HK-2 (cell line): ENCODE measurements at regions not wholly inside any gene's neighbourhood (a gene's known extent, or its start where the extent isn't known, plus 50 kb on each side); places are given as distances from the start of the nearest gene placed in this dataset.
A peak's percentile ranks its signal among the peaks of the same experiment; 100 is the strongest.
"Not testable (repeated sequence)": the region's sequence is repeated elsewhere in the genome, so short reads cannot be mapped to it uniquely, and the experiment has no call there.

ENCODE experiments used
- DNase-seq: peaks from one replicate; pipeline ENCODE4 v3.0.0-alpha.2; 2018; ENCODE audit not compliant: unreplicated experiment

DNA sequence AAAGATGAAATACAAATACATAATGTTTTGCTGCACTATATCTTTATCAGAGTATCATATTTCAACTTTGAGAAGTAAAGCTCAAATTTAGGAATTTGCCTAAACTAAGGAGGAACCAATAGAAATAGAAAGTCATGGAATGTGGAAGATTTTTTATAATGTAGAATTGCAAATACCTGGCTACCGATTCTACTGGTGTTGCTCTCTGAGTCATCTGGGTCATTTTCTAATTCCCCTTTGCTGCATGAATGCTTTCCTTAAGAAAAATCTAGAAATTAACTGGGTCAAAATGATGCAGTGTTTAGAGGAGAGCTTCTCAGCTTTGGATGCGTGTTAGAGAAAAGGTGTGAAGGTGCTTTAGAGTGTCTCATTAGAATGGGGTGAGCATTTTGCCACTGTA is 568.9 kb upstream of the ANKRD30A start:
- no peak for DNase-seq

DNA sequence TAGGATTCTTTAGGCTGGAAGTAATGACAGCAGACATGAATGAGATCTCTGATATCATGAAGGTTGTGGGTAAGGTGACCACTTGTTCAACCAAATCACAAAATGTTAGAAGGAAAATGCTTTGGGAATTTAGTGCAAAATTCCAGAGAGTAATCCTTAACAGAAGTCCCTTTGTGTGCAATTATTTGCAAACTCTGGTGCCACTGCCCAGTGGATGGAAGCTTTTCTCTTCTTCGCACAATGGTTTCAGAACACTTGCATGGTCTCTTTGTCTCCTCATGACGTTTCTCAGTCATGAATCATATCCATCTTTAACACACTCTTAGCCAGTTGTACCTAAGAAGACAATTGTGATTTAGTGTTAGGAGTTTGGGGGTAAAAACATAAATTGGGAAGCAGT is 570.4 kb upstream of the ANKRD30A start:
- no peak for DNase-seq

GRCh38 chr10:36547965-36548364 is 577.4 kb upstream of the ANKRD30A start:
- DNase-seq, result no peak

DNA sequence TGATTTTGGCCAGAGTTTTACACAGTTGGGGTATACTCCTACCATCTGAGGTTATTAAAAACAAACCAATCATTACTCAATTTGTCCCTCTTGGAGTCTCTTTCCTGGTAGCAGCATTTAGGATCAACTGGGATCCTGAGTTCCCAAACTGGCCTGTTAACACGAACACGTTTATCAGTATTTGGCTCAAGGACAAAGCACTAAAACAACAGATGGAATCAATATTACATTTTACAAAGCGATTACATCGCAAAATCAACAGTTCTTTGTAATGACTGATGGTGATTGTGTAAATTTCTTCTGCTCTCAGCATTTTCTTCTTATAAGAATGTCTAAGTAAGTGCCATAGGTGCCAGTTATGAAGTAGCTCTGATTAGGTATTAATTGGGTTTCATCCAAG is 582.9 kb upstream of the ANKRD30A start:
- DNase-seq, result no peak

DNA sequence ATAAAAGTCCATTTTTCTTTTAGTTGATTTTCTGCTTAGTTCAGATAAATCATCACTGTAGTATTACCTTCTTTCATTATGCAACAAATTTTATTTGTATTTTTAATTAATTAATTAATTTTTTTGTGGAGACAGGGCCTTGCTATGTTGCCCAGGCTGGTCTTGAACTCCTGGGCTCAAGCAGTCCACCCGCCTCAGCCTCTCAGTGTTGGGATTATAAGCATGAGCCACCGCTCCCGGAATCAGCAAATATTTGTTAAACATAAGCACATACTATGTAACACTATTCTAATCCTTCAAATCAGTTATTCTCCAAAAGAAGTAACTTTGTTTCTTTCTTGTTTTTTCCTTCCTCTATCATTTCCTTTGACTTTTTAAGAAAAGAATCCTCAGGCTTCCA is 584.8 kb upstream of the ANKRD30A start:
- DNase-seq, result no peak

DNA sequence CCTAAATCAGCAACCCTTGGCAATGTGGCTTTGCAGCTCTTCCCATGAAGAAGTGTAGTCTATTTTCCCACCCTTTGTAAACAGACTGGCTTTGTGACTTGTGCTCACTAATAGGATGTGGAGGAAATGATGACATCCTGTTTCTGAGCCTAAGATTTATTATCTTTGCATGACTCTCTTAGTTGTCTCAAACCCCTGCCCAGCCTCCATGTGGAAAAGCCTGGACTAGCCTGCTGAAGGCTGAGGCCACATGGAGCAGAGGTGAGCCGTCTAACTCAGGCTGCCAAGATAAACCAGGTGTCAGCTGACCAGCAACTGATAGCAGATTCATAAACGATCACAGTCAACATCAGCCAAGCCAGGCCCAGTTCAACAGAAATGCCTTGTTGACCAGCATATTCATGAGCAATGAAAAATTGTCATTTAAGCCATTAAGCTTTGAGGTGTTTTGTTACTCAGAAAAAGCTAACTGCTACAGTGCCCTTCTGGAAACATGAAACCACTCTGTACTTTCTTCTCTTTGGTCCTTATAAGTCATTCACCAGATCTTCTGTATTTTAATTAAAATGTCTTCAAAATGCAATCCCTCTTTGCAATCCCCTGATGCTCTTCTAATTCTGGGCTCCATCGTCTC is 586.3 kb upstream of the ANKRD30A start:
- peak; percentile 5 for DNase-seq

DNA sequence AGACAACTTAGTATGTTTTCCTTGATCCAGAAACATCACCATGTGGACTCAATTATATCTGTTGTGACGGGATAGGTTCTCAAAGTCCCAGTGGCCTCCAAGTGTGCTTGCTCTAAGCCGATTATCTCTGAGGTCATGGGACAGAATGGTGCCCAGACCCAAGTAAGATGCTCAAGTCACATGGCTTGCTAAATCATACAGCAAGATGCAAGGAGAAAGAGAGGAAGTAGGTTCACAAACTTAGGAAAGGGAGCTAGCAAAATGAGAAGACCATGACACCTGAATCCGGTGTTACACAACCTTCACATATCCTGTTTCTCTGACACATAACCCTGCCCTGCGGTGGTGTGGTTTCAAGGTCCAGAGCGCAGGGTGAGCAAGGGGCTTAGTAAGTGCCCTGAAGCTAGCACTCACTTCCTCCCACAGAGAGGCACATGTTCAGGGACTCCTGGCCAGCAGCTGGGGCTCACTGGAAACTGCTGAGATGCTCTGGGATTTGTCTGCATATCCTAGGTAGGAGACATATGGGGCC is 590.9 kb upstream of the ANKRD30A start:
- DNase-seq, result peak; percentile 90

GRCh38 chr10:36533861-36534260 is 591.5 kb upstream of the ANKRD30A start:
- DNase-seq, result no peak

GRCh38 chr10:36533316-36533715 is 592.1 kb upstream of the ANKRD30A start:
- DNase-seq, result no peak

GRCh38 chr10:36531621-36532020 is 593.8 kb upstream of the ANKRD30A start:
- no peak for DNase-seq

DNA sequence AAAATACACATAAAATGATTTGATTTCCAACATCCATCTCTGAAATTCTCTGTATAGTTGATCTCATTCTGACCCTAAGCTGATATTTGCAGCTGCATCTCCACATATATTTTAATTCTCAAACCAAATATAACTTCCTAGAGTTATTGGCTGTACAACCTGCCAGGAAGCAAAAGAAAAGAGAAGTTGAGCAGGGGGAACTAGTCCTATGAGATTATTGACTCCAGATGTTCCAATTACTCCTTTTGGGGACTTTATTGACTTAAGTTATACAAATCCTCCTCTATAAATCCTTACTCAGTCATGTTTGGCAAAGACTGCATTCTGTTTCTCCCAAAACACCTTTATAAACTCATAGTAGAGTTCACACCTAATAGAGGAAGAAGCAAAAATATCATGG is 599.4 kb upstream of the ANKRD30A start:
- DNase-seq, result no peak

DNA sequence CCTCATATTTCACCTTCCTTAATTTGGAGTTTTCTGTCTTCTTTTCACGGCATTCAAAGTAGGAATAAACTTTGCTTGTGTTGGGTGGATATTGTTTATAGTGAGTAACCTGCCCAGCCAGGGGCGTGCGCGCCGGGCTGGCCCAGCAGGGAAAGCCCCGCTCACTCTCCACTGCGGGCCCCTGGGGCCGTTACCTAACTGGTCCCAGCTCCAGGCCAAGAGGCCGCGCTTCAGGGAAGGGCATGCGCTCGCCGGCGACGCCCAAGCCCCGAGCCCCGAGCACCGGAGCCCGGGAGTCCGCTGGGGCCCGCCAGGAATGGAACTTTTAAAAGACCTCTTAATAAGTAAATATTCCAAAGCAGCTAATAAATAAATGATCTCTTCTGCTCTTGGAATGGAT is 601.3 kb upstream of the ANKRD30A start:
- DNase-seq, result not testable (repeated sequence)

GRCh38 chr10:36519909-36520308 is 605.5 kb upstream of the ANKRD30A start:
- DNase-seq, result no peak

- DNase-seq, result no peak
Observed at GRCh38 chr10:36516281-36516680, 609.1 kb upstream of the ANKRD30A start.

- no peak for DNase-seq
Observed at GRCh38 chr10:36515319-36515718, 610.1 kb upstream of the ANKRD30A start.

- DNase-seq, result no peak
Observed at GRCh38 chr10:36507715-36508114, 617.7 kb upstream of the ANKRD30A start.

GRCh38 chr10:36506697-36507496 is 618.5 kb upstream of the ANKRD30A start:
- DNase-seq, result no peak

GRCh38 chr10:36506261-36506660 is 619.1 kb upstream of the ANKRD30A start:
- DNase-seq, result no peak

- DNase-seq, result no peak
Observed at GRCh38 chr10:36504758-36505157, 620.6 kb upstream of the ANKRD30A start.

GRCh38 chr10:36500266-36500665 is 625.1 kb upstream of the ANKRD30A start:
- DNase-seq, result no peak

- DNase-seq, result no peak
Observed at GRCh38 chr10:36499693-36500092, 625.7 kb upstream of the ANKRD30A start.

- DNase-seq, result no peak
Observed at GRCh38 chr10:36496758-36497157, 628.6 kb upstream of the ANKRD30A start.

GRCh38 chr10:36494371-36494770 is 631.0 kb upstream of the ANKRD30A start:
- DNase-seq, result no peak
